K562 (cell line): ENCODE measurements at regions not wholly inside any gene's neighbourhood (a gene's known extent, or its start where the extent isn't known, plus 50 kb on each side); places are given as distances from the start of the nearest gene placed in this dataset.

Source experiments
- ATAC-seq: fragments of 200-7000 bp; cut with Tn5 transposase; 3 replicates; pipeline ENCODE4 v1.9.1; 2020; ENCODE audit warnings: moderate library complexity
- BruUV-seq: library from RNA; stranded (reverse); fragments of 400-500 nt; replicated peaks from 2 replicates; lab custom pipeline; 2021; lab: Mats Ljungman, UMichigan
- CTCF ChIA-PET: fragments of 300-600 bp; formaldehyde crosslinking; extraction: SDS; loops from one replicate; lab custom pipeline; 2021; ENCODE audit warnings: low intra/inter-chr PET ratio; lab: Yijun Ruan, JAX
- POLR2A ChIA-PET: fragments of 300-600, 350-650 bp; sonication (Branson Sonifier 250); formaldehyde crosslinking; extraction: SDS; loops from one replicate; lab custom pipeline; 2021; ENCODE audit warnings: antibody characterized with exemption, inconsistent platforms; lab: Yijun Ruan, JAX
- DNase-seq, 4 experiments: peaks; one replicate each; pipeline versions ENCODE4 v3.0.0 to v3.0.0-alpha.2; 2011 to 2018; ENCODE audit warnings: low spot score in 3 of 4, mixed read lengths in 3 of 4; ENCODE audit errors: extremely low read depth in 1 of 4
- FAIRE-seq: peaks from 2 replicates; lab custom pipeline; 2011; peaks lifted over from hg19 to GRCh38; lab: Jason Lieb, UNC
- H2AFZ ChIP-seq: 2 replicates; pipeline ENCODE4 v1.6.0; 2011; ENCODE audit warnings: low read depth, low read length, control low read depth, inconsistent platforms
- H3K27ac ChIP-seq: fragments of 200-600 bp; 3 replicates; pipeline ENCODE4 v1.8.0; 2011; ENCODE audit warnings: low read depth, mild to moderate bottlenecking, control low read depth, inconsistent platforms, low read length, moderate library complexity, mixed read lengths; ENCODE audit errors: extremely low read depth
- H3K27me3 ChIP-seq, 2 experiments: fragments of 300-600 bp in 1 of 2; 2 replicates in 1 of 2; 3 replicates in 1 of 2; pipeline versions ENCODE4 v1.6.0 to v1.8.0; 2011; ENCODE audit warnings: inconsistent platforms in 2 of 2, low read length in 2 of 2, mild to moderate bottlenecking in 1 of 2, mixed read lengths in 1 of 2, moderate library complexity in 1 of 2; ENCODE audit not compliant: control insufficient read depth in 2 of 2, insufficient read depth in 2 of 2
- H3K36me3 ChIP-seq: fragments of 300-600 bp; 3 replicates; pipeline ENCODE4 v1.8.0; 2011; ENCODE audit warnings: mild to moderate bottlenecking, low read length, inconsistent platforms; ENCODE audit not compliant: control insufficient read depth, insufficient read depth
- H3K4me1 ChIP-seq, 2 experiments: fragments of 200-600 bp in 1 of 2; replicated peaks in 1 of 2; 2 replicates in 1 of 2; 3 replicates in 1 of 2; pipeline versions ENCODE4 v1.5.1 to v1.8.0; 2011; ENCODE audit warnings: inconsistent platforms in 2 of 2, low read length in 2 of 2, mild to moderate bottlenecking in 1 of 2, mixed read lengths in 1 of 2, moderate library complexity in 1 of 2; ENCODE audit not compliant: control insufficient read depth in 2 of 2, insufficient read depth in 2 of 2
- H3K4me2 ChIP-seq: 2 replicates; pipeline ENCODE4 v1.6.1; 2011; ENCODE audit warnings: low read length, control low read depth, inconsistent platforms, mixed read lengths; ENCODE audit not compliant: insufficient read depth
- H3K4me3 ChIP-seq: fragments of 200-600 bp; sonication (generic), shearing (Covaris generic); 2 replicates; pipeline ENCODE4 v1.5.1; 2016; ENCODE audit warnings: control low read depth, inconsistent platforms
- H3K79me2 ChIP-seq: fragments of 200-600 bp; 3 replicates; pipeline ENCODE4 v1.8.0; 2011; ENCODE audit warnings: low read length, inconsistent platforms; ENCODE audit not compliant: control insufficient read depth, insufficient read depth
- H3K9ac ChIP-seq, 2 experiments: 2 replicates each; pipeline versions ENCODE4 v1.6.0 to v1.6.1; 2011; ENCODE audit warnings: low read depth in 2 of 2, low read length in 2 of 2, control low read depth in 1 of 2, inconsistent platforms in 1 of 2, mild to moderate bottlenecking in 1 of 2, mixed read lengths in 1 of 2; ENCODE audit not compliant: insufficient read depth in 1 of 2
- H3K9me1 ChIP-seq: one replicate; pipeline ENCODE4 v1.6.0; 2011; ENCODE audit warnings: inconsistent platforms, mild to moderate bottlenecking, low read length, moderate library complexity; ENCODE audit not compliant: control insufficient read depth, insufficient read depth
- H3K9me3 ChIP-seq: replicated peaks from 2 replicates; pipeline ENCODE4 v1.5.1; 2011; ENCODE audit warnings: low read depth, low read length, inconsistent platforms; ENCODE audit not compliant: control insufficient read depth, insufficient read depth
- H4K20me1 ChIP-seq: replicated peaks from 2 replicates; pipeline ENCODE4 v1.6.1; 2011; ENCODE audit warnings: low read length, inconsistent platforms, mixed read lengths; ENCODE audit not compliant: control insufficient read depth, insufficient read depth
- CBFA2T2 ChIP-seq: fragments of 450-650 bp; conservative IDR thresholded peaks from 2 replicates; pipeline ENCODE4 v1.6.1; 2017; ENCODE audit warnings: mild to moderate bottlenecking
- CBFA2T3 ChIP-seq: fragments of 450-650 bp; IDR thresholded peaks from 2 replicates; pipeline ENCODE4 v1.6.1; 2017
- FOS ChIP-seq: IDR thresholded peaks from 3 replicates; pipeline ENCODE4 v1.6.1; 2011; ENCODE audit not compliant: insufficient read length; ENCODE audit errors: extremely low read depth
- KDM5B ChIP-seq: fragments of 200-600 bp; sonication (generic); IDR thresholded peaks from 2 replicates; pipeline ENCODE4 v1.6.1; 2012; ENCODE audit warnings: low read depth, mild to moderate bottlenecking, moderate library complexity, low read length, control low read depth, inconsistent platforms; ENCODE audit not compliant: insufficient replicate concordance
- KHSRP ChIP-seq: fragments of 450-650 bp; IDR thresholded peaks from 2 replicates; pipeline ENCODE4 v1.6.1; 2017
- KLF16 ChIP-seq: IDR thresholded peaks from 2 replicates; pipeline ENCODE4 v1.6.1; 2016; ENCODE audit warnings: antibody characterized with exemption
- PKNOX1 ChIP-seq: fragments of 450-650 bp; IDR thresholded peaks from 2 replicates; pipeline ENCODE4 v1.6.1; 2016
- TAL1 ChIP-seq: fragments of 450-650 bp; IDR thresholded peaks from 2 replicates; pipeline ENCODE4 v1.6.1; 2016; ENCODE audit warnings: mild to moderate bottlenecking
- WGBS: fragments of 100-300 bp; shearing (Covaris generic); methylation state at CpG from one replicate; pipeline ENCODE4 v1.1.6; 2016; ENCODE audit warnings: low coverage, mixed read lengths; ENCODE audit not compliant: insufficient coverage; ENCODE audit errors: missing lambda C conversion rate; 5-methylcytosine and 5-hydroxymethylcytosine counted together
- in situ Hi-C: fragments of 300-500 bp; cut with MboI; formaldehyde crosslinking; loops from 4 replicates; pipeline ENCODE4 v1.15.0; 2018; ENCODE audit warnings: inconsistent platforms, mixed read lengths
- intact Hi-C: fragments of 100-400 bp; cut with micrococcal nuclease; formaldehyde crosslinking; loops from 2 replicates; pipeline ENCODE4 v1.14.2; 2022
- TF ChIP-seq, protein P1 (sequence below): fragments of 250-450 bp; sonication (Bioruptor Pico); IDR thresholded peaks from 2 replicates; pipeline ENCODE4 v1.8.0; 2022; ENCODE audit warnings: inconsistent platforms, mild to moderate bottlenecking, moderate library complexity, borderline replicate concordance
- TF ChIP-seq, protein P2 (sequence below): fragments of 150-350 bp; conservative IDR thresholded peaks from 2 replicates; pipeline ENCODE4 v1.6.1; 2014; ENCODE audit warnings: low read length
- TF ChIP-seq, protein P3 (sequence below): fragments of 200-400 bp; formaldehyde crosslinking; IDR thresholded peaks from 2 replicates; pipeline ENCODE4 v1.6.1; 2017; ENCODE audit warnings: mild to moderate bottlenecking, low read depth, low read length, moderate library complexity
- TF ChIP-seq, protein P4 (sequence below): fragments of 250-450 bp; sonication (Bioruptor Pico); IDR thresholded peaks from 2 replicates; pipeline ENCODE4 v1.4.0; 2020
- TF ChIP-seq, protein P5 (sequence below): fragments of 450-650 bp; conservative IDR thresholded peaks from 2 replicates; pipeline ENCODE4 v1.6.1; 2016; ENCODE audit warnings: missing genetic modification characterization, low read depth, mild to moderate bottlenecking, missing compliant biosample characterization, moderate library complexity

DNA sequence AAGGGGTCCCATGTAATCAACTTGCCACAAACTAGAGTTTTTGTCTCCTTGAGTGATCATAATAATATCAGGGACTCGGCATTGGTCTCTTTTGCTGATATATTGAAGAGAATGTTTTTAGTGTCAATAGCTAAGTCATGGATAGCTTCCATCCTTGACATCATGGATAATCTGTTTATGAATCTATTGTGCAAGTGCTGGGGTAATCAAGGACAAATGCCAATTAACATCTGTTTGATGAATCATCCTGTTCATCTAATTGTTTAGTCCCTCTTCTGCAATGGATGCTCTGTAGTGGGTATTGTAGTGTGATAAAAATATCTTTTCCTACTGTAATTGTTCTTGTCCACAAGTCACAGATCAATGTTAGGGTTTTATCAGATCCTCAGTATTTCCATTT is 607.5 kb upstream of the SEMA6A start (continued):
- TF ChIP-seq, protein P1, sequence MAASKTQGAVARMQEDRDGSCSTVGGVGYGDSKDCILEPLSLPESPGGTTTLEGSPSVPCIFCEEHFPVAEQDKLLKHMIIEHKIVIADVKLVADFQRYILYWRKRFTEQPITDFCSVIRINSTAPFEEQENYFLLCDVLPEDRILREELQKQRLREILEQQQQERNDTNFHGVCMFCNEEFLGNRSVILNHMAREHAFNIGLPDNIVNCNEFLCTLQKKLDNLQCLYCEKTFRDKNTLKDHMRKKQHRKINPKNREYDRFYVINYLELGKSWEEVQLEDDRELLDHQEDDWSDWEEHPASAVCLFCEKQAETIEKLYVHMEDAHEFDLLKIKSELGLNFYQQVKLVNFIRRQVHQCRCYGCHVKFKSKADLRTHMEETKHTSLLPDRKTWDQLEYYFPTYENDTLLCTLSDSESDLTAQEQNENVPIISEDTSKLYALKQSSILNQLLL (CRISPR knock-in tag): no peak
- TF ChIP-seq, protein P2, sequence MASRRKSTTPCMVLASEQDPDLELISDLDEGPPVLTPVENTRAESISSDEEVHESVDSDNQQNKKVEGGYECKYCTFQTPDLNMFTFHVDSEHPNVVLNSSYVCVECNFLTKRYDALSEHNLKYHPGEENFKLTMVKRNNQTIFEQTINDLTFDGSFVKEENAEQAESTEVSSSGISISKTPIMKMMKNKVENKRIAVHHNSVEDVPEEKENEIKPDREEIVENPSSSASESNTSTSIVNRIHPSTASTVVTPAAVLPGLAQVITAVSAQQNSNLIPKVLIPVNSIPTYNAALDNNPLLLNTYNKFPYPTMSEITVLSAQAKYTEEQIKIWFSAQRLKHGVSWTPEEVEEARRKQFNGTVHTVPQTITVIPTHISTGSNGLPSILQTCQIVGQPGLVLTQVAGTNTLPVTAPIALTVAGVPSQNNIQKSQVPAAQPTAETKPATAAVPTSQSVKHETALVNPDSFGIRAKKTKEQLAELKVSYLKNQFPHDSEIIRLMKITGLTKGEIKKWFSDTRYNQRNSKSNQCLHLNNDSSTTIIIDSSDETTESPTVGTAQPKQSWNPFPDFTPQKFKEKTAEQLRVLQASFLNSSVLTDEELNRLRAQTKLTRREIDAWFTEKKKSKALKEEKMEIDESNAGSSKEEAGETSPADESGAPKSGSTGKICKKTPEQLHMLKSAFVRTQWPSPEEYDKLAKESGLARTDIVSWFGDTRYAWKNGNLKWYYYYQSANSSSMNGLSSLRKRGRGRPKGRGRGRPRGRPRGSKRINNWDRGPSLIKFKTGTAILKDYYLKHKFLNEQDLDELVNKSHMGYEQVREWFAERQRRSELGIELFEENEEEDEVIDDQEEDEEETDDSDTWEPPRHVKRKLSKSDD: no peak

DNA sequence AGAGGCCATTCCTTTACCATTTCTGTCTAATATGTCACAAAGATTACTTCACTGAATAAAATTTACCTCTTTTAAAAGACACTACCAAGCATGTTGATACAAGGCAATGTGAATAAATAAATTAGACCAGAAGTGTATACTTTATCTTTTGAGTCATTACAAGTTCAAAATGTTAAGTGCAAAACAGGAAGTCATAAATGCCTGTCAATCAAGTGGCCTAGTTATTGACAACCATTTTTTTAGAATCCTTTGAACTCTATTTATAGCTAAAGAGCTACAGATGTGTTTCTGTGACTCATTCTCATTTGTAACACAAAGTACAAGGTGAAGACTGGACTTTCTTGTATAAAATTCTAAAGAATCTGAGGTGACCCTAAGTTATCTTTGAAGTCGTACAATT is 602.7 kb upstream of the SEMA6A start:
- FAIRE-seq: no peak
- no peak for ATAC-seq
- Histone ChIP-seq H2AFZ (no peak overlapping the region), H3K4me2 (no peak overlapping the region), H3K79me2 (no peaks in the 10 kb centered on the region), H3K4me1 (no peaks in the 10 kb centered on the region), H3K9ac (no peak overlapping the region), H3K9me1 (no peaks in the 10 kb centered on the region), H3K27ac (no peak overlapping the region), H3K36me3 (no peaks in the 10 kb centered on the region), H3K27me3 (no peaks in the 10 kb centered on the region), H3K4me3 (no peak overlapping the region), H4K20me1 (no peaks in the 10 kb centered on the region), H3K9me3 (peaks cover 2% of the 10 kb centered on the region; the same call in 1 of the 2 replicates)
- no TSS peak for BruUV-seq
- WGBS: 0% methylated on average over 1 of the region's 1 CpG
- in situ Hi-C loops (no loop called here), intact Hi-C loops (no loop called here)
- CTCF ChIA-PET: no interaction called here
- POLR2A ChIA-PET: no interaction called here
- no peak for DNase-seq
- TF ChIP-seq FOS (no peak), CBFA2T2 (no peak), KDM5B (no peak), KLF16 (no peak), PKNOX1 (no peak), CBFA2T3 (no peak), TAL1 (no peak), KHSRP (no peak)
- TF ChIP-seq, protein P3, sequence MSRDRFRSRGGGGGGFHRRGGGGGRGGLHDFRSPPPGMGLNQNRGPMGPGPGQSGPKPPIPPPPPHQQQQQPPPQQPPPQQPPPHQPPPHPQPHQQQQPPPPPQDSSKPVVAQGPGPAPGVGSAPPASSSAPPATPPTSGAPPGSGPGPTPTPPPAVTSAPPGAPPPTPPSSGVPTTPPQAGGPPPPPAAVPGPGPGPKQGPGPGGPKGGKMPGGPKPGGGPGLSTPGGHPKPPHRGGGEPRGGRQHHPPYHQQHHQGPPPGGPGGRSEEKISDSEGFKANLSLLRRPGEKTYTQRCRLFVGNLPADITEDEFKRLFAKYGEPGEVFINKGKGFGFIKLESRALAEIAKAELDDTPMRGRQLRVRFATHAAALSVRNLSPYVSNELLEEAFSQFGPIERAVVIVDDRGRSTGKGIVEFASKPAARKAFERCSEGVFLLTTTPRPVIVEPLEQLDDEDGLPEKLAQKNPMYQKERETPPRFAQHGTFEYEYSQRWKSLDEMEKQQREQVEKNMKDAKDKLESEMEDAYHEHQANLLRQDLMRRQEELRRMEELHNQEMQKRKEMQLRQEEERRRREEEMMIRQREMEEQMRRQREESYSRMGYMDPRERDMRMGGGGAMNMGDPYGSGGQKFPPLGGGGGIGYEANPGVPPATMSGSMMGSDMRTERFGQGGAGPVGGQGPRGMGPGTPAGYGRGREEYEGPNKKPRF: no peak
- TF ChIP-seq, protein P4, sequence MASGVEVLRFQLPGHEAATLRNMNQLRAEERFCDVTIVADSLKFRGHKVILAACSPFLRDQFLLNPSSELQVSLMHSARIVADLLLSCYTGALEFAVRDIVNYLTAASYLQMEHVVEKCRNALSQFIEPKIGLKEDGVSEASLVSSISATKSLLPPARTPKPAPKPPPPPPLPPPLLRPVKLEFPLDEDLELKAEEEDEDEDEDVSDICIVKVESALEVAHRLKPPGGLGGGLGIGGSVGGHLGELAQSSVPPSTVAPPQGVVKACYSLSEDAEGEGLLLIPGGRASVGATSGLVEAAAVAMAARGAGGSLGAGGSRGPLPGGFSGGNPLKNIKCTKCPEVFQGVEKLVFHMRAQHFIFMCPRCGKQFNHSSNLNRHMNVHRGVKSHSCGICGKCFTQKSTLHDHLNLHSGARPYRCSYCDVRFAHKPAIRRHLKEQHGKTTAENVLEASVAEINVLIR (CRISPR knock-in tag): no peak
- TF ChIP-seq, protein P5, sequence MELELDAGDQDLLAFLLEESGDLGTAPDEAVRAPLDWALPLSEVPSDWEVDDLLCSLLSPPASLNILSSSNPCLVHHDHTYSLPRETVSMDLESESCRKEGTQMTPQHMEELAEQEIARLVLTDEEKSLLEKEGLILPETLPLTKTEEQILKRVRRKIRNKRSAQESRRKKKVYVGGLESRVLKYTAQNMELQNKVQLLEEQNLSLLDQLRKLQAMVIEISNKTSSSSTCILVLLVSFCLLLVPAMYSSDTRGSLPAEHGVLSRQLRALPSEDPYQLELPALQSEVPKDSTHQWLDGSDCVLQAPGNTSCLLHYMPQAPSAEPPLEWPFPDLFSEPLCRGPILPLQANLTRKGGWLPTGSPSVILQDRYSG (tag): no peak
